ENCODE measurements at regions not wholly inside any gene's neighbourhood (a gene's known extent, or its start where the extent isn't known, plus 50 kb on each side); places are given as distances from the start of the nearest gene placed in this dataset.

- H3K4me3 Mint-ChIP-seq (ENCODE audit: unreplicated experiment), result no peak overlapping the region
- H3K4me1 Mint-ChIP-seq (ENCODE audit: unreplicated experiment), result no peaks in the 10 kb centered on the region
- no peak for TF ChIP-seq CTCF (IDR thresholded peaks at IDR 0.05; ENCODE audit: unreplicated experiment)
- H3K27ac Mint-ChIP-seq (ENCODE audit: unreplicated experiment), result no peak overlapping the region
- H3K36me3 Mint-ChIP-seq (ENCODE audit: low read depth, unreplicated experiment), result peaks cover 6% of the 10 kb centered on the region
- peaks cover 13% of the 10 kb centered on the region for H3K9me3 Mint-ChIP-seq (ENCODE audit: unreplicated experiment)
- H3K27me3 Mint-ChIP-seq (ENCODE audit: unreplicated experiment), result no peaks in the 10 kb centered on the region
- DNase-seq (ENCODE audit: low spot score), result no peak
These were observed 170.7 kb downstream of the NEBL start for GRCh38 chr10:20726381-20726780.

GRCh38 chr10:20714979-20715378 is 182.1 kb downstream of the NEBL start:
- Mint-ChIP-seq H3K4me1 (ENCODE audit: unreplicated experiment) (no peaks in the 10 kb centered on the region), H3K36me3 (ENCODE audit: low read depth, unreplicated experiment) (no peaks in the 10 kb centered on the region), H3K27me3 (ENCODE audit: unreplicated experiment) (no peaks in the 10 kb centered on the region), H3K9me3 (ENCODE audit: unreplicated experiment) (no peaks in the 10 kb centered on the region), H3K4me3 (ENCODE audit: unreplicated experiment) (no peak overlapping the region), H3K27ac (ENCODE audit: unreplicated experiment) (no peak overlapping the region)
- TF ChIP-seq CTCF (IDR thresholded peaks at IDR 0.05; ENCODE audit: unreplicated experiment), result no peak
- DNase-seq (ENCODE audit: low spot score), result no peak

GRCh38 chr10:20714518-20714917 is 182.6 kb downstream of the NEBL start:
- no peak for TF ChIP-seq CTCF (IDR thresholded peaks at IDR 0.05; ENCODE audit: unreplicated experiment)
- Mint-ChIP-seq H3K27me3 (ENCODE audit: unreplicated experiment) (no peaks in the 10 kb centered on the region), H3K4me1 (ENCODE audit: unreplicated experiment) (no peaks in the 10 kb centered on the region), H3K36me3 (ENCODE audit: low read depth, unreplicated experiment) (no peaks in the 10 kb centered on the region), H3K4me3 (ENCODE audit: unreplicated experiment) (no peak overlapping the region), H3K9me3 (ENCODE audit: unreplicated experiment) (no peaks in the 10 kb centered on the region), H3K27ac (ENCODE audit: unreplicated experiment) (no peak overlapping the region)
- DNase-seq (ENCODE audit: low spot score), result no peak

- Mint-ChIP-seq H3K4me3 (ENCODE audit: unreplicated experiment) (no peak overlapping the region), H3K4me1 (ENCODE audit: unreplicated experiment) (peaks cover 5% of the 10 kb centered on the region), H3K27me3 (ENCODE audit: unreplicated experiment) (no peaks in the 10 kb centered on the region), H3K36me3 (ENCODE audit: low read depth, unreplicated experiment) (no peaks in the 10 kb centered on the region), H3K27ac (ENCODE audit: unreplicated experiment) (no peak overlapping the region), H3K9me3 (ENCODE audit: unreplicated experiment) (no peaks in the 10 kb centered on the region)
- no peak for TF ChIP-seq CTCF (IDR thresholded peaks at IDR 0.05; ENCODE audit: unreplicated experiment)
- DNase-seq (ENCODE audit: low spot score), result no peak
These were observed 183.7 kb downstream of the NEBL start for GRCh38 chr10:20713420-20713819.

GRCh38 chr10:20712774-20713173 is 184.3 kb downstream of the NEBL start:
- H3K27me3 Mint-ChIP-seq (ENCODE audit: unreplicated experiment), result no peaks in the 10 kb centered on the region
- H3K9me3 Mint-ChIP-seq (ENCODE audit: unreplicated experiment), result no peaks in the 10 kb centered on the region
- no peak for DNase-seq (ENCODE audit: low spot score)
- TF ChIP-seq CTCF (IDR thresholded peaks at IDR 0.05; ENCODE audit: unreplicated experiment), result no peak
- H3K27ac Mint-ChIP-seq (ENCODE audit: unreplicated experiment), result no peak overlapping the region
- peaks cover 5% of the 10 kb centered on the region for H3K4me1 Mint-ChIP-seq (ENCODE audit: unreplicated experiment)
- no peaks in the 10 kb centered on the region for H3K36me3 Mint-ChIP-seq (ENCODE audit: low read depth, unreplicated experiment)
- no peak overlapping the region for H3K4me3 Mint-ChIP-seq (ENCODE audit: unreplicated experiment)

Measured in endothelial cell (in vitro differentiated cells).